Activated naive CD8-positive, alpha-beta T cell treated with anti-CD3 and anti-CD28 coated beads, Interleukin-2, amount 50 U/mL, for 16 hours (primary cell): ENCODE measurements at regions not wholly inside any gene's neighbourhood (a gene's known extent, or its start where the extent isn't known, plus 50 kb on each side); places are given as distances from the start of the nearest gene placed in this dataset.

ENCODE experiments used
- DNase-seq: peaks from one replicate; pipeline ENCODE4 v3.0.0-alpha.2; 2020; ENCODE audit warnings: low read depth, low spot score

DNA sequence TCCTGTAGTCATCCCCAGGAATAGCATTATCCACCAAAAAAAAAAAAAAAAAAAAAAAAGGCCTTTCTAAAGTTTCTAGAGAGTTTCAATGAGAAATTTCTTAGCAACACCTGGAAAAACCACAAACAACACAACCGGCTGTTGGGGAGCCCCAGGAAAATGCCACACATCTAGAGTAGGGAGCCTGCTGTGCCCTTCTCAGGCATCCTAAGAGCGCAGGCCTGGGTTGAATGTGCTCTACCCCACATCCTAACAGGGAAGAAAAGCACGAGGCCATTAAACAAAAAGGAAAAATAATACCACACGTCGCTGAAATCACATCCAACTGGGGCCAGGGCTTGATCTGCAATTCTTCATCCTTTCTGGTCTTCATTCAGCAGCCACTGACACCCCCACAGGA lies 367.5 kb downstream of the TGFB2 start:
- no peak for DNase-seq

DNA sequence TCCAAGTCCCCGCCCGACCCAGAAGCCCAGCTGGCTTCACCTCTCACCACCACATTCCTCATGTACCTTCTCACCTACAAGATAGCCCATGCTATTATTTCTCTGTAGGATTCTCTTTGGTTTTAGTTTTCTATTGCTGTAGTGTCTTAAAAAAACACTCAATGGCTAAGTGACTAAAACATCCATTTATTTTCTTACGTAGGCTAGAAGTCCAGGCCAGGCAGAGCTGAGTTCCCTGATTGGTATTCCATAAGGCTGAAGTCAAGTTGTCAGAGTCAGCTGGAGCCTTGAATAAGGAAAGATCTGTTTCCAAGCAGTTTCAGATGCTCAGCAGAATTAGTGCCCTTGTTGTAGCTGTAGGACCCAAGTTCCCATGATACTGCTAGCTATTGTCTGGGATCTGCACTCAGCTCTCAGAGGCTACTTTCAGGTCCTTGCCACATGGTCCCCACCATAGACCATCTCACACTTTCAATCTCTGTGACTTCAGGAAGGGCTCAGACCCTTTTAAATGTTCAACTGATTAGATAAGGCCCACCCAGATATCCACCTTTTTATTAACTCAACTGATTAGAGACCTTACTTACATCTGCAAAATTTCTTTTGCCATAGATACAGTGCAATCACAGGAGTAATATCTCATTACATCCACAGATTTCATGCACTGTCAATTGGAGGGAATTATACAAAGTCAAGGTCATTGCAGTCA lies 371.0 kb downstream of the TGFB2 start:
- no peak for DNase-seq

DNA sequence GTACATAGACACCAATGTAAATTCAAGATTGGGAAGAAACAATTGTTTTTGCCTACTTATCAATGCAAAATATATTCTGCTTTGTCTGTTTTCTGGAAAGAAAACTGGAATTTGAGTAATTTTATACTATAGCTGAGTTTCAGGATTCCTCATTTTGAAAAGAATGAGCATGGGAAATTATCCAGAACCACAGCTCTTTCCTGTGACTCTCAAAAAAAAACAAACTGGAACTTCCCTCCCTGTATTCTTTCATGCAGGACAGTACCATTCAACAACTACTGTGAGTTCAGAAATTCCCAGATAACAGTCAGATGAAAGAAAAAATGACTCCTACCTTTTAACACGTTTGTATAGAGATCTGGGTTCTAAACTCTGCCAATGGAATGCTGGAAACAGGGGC lies 372.4 kb downstream of the TGFB2 start:
- no peak for DNase-seq

DNA sequence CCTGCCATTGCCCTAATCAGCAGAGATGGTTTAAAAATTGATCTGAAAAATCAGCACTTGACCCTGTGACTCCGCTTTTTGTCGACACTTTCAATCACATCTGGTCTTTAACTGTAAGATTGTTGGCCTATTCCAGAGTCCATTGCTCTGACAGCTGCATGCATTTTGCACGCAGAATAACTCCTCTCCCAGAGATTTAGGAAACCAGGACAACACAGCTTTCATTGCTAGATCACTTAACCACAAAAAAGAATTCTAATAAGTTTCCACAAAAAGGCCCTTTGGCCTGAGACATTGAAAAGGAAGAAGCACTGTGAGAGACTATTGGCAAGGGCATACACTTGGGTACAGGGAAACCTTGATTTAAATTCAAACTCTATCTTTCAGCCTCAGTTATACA lies 373.1 kb downstream of the TGFB2 start:
- no peak for DNase-seq

DNA sequence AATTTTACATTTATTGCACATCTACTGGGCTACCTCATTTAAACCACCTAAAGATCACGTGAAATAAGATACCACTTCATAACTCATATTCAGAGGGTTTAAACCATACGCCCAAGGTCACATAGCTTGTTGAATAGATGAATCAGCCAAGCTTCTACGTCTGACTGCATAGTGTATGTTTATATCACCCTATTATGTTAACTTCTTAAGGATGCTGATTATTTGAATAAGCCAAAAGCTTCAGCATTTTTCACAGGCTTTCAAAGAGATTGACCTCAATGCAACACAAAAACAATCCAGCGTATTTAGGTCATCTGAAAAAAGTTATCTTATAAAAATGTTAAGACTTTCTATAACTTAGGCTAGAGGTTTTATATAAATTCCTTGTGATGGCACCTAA lies 373.8 kb downstream of the TGFB2 start:
- DNase-seq, result no peak

DNA sequence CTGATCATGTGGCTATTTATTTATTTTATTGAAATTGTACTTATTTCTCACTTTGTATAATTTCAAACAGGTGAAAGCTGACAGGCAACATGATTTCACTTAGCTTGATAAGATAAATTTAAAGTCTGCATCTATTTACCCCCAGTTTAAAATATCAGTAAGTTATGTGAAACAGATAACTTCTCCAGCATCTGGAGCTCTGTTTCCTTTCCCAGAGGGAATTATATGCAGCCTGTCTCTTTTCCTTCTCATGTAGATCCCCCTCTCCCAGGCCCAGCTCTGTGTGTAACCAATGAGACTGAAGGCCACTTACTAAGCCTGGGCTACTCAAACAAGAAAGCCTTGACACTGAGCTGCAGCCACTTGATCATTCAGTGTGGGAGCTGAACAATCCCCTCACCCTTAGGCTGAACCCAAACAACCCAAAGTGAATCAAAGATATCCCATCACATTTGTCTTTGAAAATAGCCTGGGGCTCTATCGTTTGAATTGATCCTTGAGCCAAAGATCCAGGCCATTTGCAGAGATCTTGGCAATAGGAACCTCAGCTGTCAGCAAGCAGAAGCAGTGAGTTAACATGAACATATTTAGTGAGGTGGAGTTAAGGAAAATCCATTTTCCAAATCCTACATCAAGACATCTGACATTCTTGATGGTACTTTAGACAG lies 383.9 kb downstream of the TGFB2 start:
- DNase-seq, result no peak

DNA sequence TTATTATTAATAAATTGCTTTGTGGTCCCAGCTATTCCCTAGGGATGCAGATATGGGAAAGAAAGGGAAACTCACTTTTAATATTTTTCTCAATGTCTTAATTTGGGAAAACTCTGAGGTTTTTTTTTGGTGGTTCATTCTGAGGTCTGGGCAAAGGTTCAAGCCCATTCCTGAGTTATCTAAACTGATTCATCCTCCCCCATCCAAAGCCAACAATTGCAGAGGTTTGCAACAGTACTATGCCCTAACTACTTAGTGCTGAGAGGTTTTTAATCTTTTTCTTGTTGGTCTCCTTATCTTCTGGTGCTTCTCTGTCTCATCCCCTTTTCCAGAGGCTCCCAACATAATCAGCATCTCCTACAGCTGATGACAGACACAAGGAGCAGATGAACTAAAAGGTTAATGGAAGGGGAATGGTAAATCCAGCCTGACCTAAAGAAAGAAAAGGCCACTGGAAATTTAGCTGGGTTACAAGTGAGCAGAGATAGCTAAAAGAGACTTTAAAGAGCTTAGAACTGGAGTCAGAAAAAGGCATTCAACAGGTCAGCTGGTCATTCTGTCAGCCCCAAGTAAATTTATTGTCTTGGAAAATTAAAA lies 390.4 kb downstream of the TGFB2 start:
- no peak for DNase-seq

DNA sequence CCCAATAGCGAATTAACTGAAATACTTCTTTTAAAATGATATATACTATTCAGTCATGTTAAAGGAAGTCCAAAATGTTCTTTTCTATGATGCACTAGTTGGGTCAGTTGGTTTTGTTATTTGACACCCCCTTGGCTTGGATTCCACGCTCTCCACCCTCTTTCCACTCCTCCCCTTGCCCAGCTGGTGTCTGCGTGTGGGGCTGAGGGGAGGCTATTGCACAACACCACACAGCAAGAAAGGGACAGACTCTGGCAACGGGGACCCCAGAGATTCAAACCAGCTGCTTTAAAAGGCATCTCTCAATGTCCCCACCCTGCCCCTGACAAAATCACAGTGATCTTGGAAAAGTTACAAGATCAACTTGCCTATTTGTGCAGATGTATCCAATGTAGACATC lies 394.3 kb downstream of the TGFB2 start:
- no peak for DNase-seq

DNA sequence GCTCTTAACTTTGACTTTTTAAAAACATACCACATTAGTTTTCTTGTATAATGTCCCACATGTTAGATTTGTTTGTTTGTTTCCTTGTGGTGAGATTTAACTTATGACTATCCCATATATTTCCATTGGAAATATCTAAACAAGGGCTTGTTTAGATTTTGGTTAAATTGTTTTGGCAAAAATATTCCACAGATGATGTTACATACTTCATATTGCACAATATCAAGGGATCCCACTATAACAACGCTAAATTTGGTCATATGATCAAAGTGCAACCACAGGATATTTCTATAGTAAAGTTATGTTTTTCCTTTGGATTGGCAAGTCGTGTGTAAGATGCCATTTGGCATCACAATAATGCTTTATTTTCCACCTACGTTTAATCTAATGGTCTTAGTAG lies 396.7 kb downstream of the TGFB2 start:
- no peak for DNase-seq

DNA sequence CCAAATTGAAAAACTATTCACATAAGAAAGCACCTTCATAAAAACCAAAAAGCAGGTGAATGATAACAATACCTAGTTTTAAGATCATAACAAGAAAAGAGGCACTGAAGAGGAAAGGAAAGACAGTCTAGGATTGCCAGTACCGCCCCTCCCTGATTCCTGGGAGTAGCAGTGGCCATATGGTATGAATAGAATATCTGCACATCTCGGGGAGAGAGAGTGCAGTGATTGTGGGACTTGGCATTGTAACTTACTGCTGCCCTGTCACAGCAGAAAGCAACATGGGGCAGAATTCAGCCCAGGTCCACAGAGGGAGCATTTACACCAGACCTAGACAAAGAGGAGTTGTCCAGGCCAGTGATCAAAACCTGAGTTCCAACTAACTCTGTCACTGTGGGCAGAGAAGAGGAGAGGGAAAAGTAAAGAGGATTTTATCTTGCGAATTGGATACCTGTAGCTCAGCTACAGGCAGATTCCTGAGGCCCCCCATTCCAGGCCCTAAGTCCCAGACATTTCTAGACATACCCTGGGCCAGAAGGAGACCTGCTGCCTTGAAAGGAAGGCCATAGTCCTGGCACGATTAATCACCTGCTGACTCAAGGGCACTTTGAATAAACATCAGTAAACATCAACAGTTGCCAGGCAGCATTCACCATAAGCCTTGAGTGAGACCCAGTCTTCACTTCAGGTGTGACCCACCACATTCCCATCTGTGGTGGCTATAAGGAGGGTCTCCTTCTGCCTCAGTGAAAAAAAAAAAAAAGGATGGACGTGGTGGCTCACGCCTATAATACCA lies 397.5 kb downstream of the TGFB2 start:
- DNase-seq, result no peak

DNA sequence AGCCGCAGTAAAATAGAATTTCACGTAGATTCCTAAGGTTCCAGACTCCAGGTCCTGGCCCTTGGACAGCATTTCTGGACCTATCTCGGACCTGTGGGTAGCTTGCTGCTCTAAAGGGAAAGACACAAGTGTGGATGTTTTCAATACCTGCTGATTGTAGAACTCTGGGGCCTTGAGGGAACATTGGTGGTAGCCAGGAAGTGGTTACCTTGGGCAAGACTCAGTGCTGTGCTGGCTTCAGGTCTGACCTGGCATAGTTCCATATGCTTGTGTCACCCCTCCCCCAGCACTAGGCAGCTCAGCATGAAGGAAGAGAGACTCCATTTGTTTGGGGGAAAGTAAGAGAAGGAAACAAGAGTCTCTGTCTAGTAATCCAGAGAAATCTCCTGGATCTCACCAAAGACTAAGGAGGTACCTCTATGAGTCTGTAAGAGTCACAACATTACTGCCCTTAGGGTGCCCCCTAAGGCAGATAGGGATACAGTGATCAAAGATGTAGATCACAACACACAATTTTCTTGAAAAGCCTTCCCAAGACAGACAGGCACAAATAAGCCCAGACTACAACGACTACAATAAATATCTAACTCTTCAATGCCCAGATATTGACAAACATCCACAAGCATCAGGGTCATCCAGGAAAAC lies 398.8 kb downstream of the TGFB2 start:
- no peak for DNase-seq

DNA sequence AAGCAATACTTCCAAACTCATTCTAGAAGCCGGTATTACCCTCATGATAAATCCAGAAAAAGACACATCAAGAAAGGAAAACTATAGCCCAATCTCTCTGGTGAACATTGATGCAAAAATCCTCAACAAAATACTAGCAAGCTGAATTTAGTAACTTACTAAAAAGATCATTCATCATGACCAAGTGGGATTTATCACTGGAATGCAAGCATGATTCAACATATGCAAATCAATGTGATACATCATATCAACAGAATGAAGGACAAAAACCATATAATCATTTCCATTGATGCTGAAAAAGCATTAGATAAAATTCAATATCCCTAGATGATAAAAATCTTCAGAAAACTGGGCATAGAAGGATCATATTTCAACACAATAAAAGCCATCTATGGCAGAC lies 402.9 kb downstream of the TGFB2 start:
- DNase-seq, result no peak

DNA sequence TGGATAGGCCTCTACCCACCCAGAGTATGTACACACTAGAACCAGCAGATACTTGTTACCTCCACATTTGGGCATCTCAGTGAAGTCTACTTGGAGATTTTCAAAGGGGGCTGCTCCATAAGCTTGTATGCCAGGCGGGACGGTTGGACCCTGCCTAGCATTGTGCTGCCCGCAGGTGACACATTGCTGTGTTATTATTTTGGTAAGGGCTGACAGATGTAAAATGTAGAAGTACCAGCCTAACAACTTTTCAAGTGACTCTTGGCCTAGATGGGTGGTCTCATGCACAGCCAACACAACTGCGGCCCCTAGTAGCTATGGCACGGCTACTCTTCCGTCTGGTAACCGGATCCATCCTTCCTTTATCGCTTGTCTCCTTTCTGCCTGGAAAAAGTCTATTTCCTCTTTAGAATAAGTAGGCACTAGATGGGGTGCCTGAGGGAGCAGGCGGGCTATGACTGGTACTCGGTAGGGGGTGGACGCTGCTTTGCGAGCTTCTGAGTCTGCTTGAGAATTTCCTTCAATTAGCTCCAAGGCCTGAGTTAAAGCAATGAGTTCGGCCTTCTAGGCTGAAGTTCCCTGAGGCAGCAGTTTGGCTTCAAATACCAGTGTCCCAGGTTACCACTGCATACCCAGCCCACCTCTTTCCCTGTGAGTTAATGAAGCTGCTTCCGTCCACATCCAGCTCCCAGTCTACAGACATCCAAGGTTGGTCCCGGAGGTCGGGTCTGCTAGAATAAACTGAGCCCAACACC lies 405.3 kb downstream of the TGFB2 start:
- DNase-seq, result no peak

DNA sequence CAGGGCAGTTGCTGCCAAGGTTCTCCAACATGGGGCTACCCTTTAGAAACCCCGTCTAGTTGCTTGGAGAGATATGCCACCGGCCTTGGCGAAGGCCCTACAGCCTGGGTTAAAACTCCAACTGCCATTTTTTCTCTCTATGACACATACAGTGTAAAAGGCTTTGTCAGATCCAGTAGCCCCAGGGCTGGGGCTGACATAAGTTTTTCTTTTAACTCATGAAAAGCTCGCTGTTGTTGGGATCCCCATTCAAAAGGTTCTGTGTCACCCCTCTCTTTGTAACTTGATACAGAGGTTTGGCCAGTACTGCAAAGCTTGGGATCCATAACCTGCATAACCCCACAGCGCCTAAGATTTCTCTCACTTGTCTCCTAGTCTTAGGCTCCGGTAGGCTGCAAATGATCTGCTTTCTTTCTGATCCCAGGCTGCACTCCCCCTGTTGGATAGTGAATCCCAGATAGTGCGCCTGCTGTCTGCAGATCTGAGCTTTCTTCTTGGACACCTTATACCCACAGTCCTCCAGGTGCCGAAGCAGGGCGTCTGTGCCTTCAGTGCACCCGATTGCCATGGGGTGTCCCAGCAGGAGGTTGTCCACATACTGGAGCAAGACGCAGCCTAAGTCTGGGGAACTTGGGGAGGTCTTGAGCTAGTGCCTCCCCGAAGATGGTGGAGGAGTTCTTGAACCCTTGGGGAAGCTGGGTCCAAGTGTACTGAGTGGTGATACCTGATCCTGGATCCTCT lies 406.2 kb downstream of the TGFB2 start:
- DNase-seq, result no peak

DNA sequence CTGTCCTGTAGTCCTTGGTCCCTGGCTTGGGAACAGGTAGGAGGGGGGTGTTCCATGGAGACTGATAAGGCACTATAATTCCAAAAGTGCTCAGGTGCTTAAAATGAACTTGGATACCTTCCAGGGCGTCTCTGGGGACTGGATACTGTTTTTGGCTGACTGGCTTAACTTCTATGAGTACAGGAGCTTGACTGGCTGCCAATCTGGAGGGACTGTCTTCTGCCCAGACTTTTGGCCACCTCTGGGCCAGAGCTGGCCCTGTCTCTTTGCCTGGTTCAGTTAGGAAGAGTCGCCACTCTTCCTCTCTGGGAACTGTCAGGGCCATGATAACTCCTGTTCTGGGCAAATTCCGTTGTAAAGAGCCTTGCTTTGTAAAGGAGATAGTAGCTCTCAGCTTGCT lies 407.0 kb downstream of the TGFB2 start:
- DNase-seq, result no peak

DNA sequence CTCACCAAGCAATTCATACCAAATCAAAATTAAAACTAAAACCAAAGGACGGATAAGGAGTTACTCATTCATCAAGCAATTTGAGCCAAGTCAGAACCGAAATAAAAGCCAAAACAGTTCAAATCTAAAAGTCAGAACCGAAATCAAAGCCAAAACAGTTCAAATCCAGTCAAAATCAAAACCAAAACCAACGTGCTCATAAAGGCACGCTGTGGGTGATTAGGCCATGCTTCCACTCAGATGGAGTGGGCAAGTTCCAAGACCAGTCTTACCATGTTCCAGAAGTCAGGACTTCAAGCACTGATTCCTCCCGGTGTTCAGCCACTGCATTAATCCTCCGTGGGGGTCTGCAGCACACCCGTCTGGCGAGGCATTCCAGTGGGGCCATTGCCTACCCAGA lies 409.3 kb downstream of the TGFB2 start:
- DNase-seq, result no peak

DNA sequence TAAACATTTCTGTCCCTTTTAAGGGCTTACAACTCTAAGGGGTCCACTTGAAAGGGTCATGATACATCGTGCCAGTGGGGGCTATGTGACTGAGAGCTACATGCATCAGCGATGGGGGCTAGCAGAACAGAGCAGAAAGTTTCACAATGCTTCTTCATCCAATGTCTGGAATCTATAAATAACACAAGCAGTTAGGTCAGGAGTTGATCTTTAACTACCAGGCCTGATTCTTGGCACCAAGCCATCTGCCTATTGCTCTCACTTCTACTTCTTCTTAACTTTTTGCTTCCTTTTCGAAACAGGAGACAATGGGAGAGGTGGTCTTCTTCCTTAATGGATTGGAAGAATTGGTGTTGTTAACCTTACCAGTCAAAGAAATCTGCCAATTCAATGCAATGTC lies 410.0 kb downstream of the TGFB2 start:
- DNase-seq, result no peak

DNA sequence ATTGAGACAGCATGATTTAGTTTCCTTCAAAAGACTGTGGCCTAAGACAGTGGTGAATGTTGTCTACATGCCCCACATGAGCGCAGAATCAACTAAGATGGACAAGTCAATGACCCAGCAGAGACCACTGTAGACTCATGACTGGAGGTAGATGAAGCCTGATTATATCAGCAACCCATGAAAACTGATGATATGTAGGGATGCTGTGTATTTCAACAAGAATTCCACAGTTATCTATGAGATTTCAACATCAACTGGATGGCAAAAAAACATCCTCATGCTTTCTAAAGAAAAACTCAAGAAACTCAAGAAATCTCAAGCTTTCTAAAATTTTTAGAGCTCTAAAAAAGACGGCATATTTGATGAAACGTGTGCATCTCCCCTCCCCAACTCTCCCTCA lies 413.9 kb upstream of the LYPLAL1 start:
- DNase-seq, result no peak

DNA sequence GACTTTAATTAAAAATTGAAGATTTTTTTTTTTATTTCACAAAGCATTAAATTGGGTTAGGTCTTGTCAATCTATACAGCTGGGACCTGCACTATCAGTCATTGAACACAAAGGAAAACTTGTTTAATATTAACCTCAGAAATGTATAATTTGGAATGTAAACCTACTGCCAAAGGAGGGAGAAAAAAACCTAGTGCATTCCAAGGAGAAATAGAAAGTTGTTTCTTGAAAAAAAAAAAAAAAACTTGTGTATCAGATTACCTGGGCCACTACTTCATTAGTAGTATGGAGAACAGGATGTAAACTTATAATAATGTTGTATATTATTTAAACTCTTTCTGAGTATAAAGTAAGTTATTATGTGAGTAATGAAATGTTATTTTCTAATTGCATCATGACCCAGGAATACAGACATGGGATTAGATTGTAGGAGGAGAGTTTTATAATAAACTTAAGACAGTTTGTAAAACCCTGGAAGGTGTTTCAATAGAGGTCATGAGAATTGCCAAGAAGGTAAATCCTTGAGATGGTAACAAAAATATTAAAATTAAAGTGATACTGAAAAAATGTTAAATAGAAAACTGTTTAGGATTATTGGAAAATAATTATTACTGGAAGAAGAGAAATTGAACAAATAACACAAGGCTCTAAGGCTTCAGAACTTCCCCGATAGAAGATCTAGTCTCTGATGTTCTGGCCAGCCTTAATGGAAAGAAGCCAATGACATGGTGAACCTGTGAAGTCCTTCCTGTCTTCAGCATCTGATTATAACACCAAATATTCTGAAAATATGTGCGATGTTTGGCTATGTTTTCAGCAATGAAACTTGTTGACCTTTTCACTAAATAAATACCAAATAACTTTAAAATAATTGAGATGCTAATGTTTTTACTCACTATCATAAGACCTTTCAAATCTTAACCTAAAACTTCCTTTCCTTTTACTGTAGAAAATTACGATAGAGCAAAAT lies 412.8 kb upstream of the LYPLAL1 start:
- DNase-seq, result no peak
